IMR-90 (cell line): ENCODE measurements at regions not wholly inside any gene's neighbourhood (a gene's known extent, or its start where the extent isn't known, plus 50 kb on each side); places are given as distances from the start of the nearest gene placed in this dataset.

ENCODE experiments used
- ATAC-seq: fragments of 200-7000 bp; cut with Tn5 transposase; 2 replicates; pipeline ENCODE4 v1.9.1; 2020; ENCODE audit warnings: low read depth, mild to moderate bottlenecking, moderate library complexity
- BruUV-seq: library from RNA; stranded (reverse); fragments of 400-500 nt; replicated peaks from 2 replicates; lab custom pipeline; 2021; lab: Mats Ljungman, UMichigan
- CTCF ChIA-PET: fragments of 300-600 bp; formaldehyde crosslinking; extraction: SDS; loops from one replicate; lab custom pipeline; 2021; ENCODE audit warnings: antibody characterized with exemption; lab: Yijun Ruan, JAX
- POLR2A ChIA-PET: fragments of 300-600 bp; sonication (Branson Sonifier 250); formaldehyde crosslinking; loops from one replicate; lab custom pipeline; 2022; ENCODE audit warnings: antibody characterized with exemption; ENCODE audit not compliant: unreplicated experiment; lab: Charles Lee
- DNase-seq: peaks from one replicate; pipeline ENCODE4 v3.0.0; 2013
- H2AFZ ChIP-seq: replicated peaks from 2 replicates; pipeline ENCODE3; 2013; ENCODE audit warnings: low read length, mild to moderate bottlenecking; ENCODE audit not compliant: poor library complexity
- H2AK5ac ChIP-seq: 2 replicates; pipeline ENCODE4 v1.6.1; 2013; ENCODE audit warnings: low read depth, low read length, inconsistent platforms
- H2AK9ac ChIP-seq: replicated peaks from 2 replicates; pipeline ENCODE3; 2013; ENCODE audit warnings: mild to moderate bottlenecking, low read depth, low read length, moderate library complexity; ENCODE audit not compliant: poor library complexity
- H2BK120ac ChIP-seq: 2 replicates; pipeline ENCODE4 v1.6.1; 2013; ENCODE audit warnings: low read depth, low read length, inconsistent platforms
- H2BK15ac ChIP-seq: 3 replicates; pipeline ENCODE4 v1.6.1; 2013; ENCODE audit warnings: low read depth, low read length, inconsistent platforms
- H2BK20ac ChIP-seq: 2 replicates; pipeline ENCODE4 v1.6.1; 2013; ENCODE audit warnings: low read depth, mild to moderate bottlenecking, inconsistent platforms, low read length, moderate library complexity
- H2BK5ac ChIP-seq: 2 replicates; pipeline ENCODE4 v1.6.1; 2013; ENCODE audit warnings: mild to moderate bottlenecking, low read depth, low read length, inconsistent platforms; ENCODE audit not compliant: poor library complexity, severe bottlenecking
- H3K14ac ChIP-seq: replicated peaks from 2 replicates; pipeline ENCODE4 v1.6.1; 2013; ENCODE audit warnings: low read depth, low read length, inconsistent platforms
- H3K18ac ChIP-seq: 2 replicates; pipeline ENCODE4 v1.6.1; 2013; ENCODE audit warnings: low read depth, low read length, control low read depth
- H3K23ac ChIP-seq: 2 replicates; pipeline ENCODE4 v1.6.1; 2013; ENCODE audit warnings: low read depth, low read length, inconsistent platforms
- H3K27ac ChIP-seq: 2 replicates; pipeline ENCODE4 v1.5.1; 2013; ENCODE audit warnings: mild to moderate bottlenecking, control low read depth, low read length; ENCODE audit not compliant: insufficient read depth
- H3K27me3 ChIP-seq: 2 replicates; pipeline ENCODE4 v1.6.1; 2013; ENCODE audit warnings: low read length; ENCODE audit not compliant: control insufficient read depth, insufficient read depth
- H3K36me3 ChIP-seq: 2 replicates; pipeline ENCODE4 v1.6.1; 2013; ENCODE audit warnings: low read length, mixed read lengths; ENCODE audit not compliant: control insufficient read depth, insufficient read depth
- H3K4ac ChIP-seq: 2 replicates; pipeline ENCODE4 v1.6.1; 2013; ENCODE audit warnings: low read depth, low read length, inconsistent platforms
- H3K4me1 ChIP-seq: 2 replicates; pipeline ENCODE4 v1.6.1; 2013; ENCODE audit warnings: low read length, mixed read lengths; ENCODE audit not compliant: control insufficient read depth, insufficient read depth
- H3K4me2 ChIP-seq: 2 replicates; pipeline ENCODE4 v1.6.1; 2013; ENCODE audit warnings: low read depth, mild to moderate bottlenecking, control low read depth, low read length, moderate library complexity
- H3K4me3 ChIP-seq: 2 replicates; pipeline ENCODE4 v1.5.1; 2013; ENCODE audit warnings: low read depth, mild to moderate bottlenecking, control low read depth, low read length, moderate library complexity; ENCODE audit not compliant: insufficient read depth
- H3K56ac ChIP-seq: 2 replicates; pipeline ENCODE4 v1.6.1; 2013; ENCODE audit warnings: low read length, inconsistent platforms; ENCODE audit not compliant: insufficient read depth; ENCODE audit errors: extremely low read depth
- H3K79me1 ChIP-seq, 2 experiments: 2 replicates each; pipeline ENCODE4 v1.6.1; 2013; ENCODE audit warnings: low read length in 2 of 2, inconsistent platforms in 1 of 2, low read depth in 1 of 2
- H3K9ac ChIP-seq: 2 replicates; pipeline ENCODE4 v1.6.1; 2013; ENCODE audit warnings: low read depth, low read length, control low read depth
- H3K9me1 ChIP-seq: 2 replicates; pipeline ENCODE4 v1.6.1; 2013; ENCODE audit warnings: low read length, inconsistent platforms; ENCODE audit not compliant: insufficient read depth
- H3K9me3 ChIP-seq: 2 replicates; pipeline ENCODE4 v1.6.1; 2013; ENCODE audit warnings: low read length; ENCODE audit not compliant: control insufficient read depth, insufficient read depth
- H4K20me1 ChIP-seq: 2 replicates; pipeline ENCODE4 v1.6.1; 2013; ENCODE audit warnings: low read length, inconsistent platforms; ENCODE audit not compliant: insufficient read depth
- H4K5ac ChIP-seq: 2 replicates; pipeline ENCODE4 v1.6.1; 2013; ENCODE audit warnings: mild to moderate bottlenecking, low read depth, low read length, control low read depth
- H4K8ac ChIP-seq, 2 experiments: 2 replicates each; pipeline ENCODE4 v1.6.1; 2013; ENCODE audit warnings: low read depth in 2 of 2, low read length in 2 of 2, control low read depth in 1 of 2, inconsistent platforms in 1 of 2
- H4K91ac ChIP-seq: 2 replicates; pipeline ENCODE4 v1.6.1; 2013; ENCODE audit warnings: low read depth, low read length, inconsistent platforms; ENCODE audit not compliant: insufficient read depth
- NFE2L2 ChIP-seq: fragments of 150-350 bp; IDR thresholded peaks from 2 replicates; pipeline ENCODE4 v1.6.1; 2016; ENCODE audit warnings: low read depth, mild to moderate bottlenecking, low read length
- POLR2A ChIP-seq: IDR thresholded peaks from 2 replicates; pipeline ENCODE4 v1.6.1; 2012; ENCODE audit warnings: mild to moderate bottlenecking, low read depth, low read length
- WGBS, 2 experiments: methylation state at CpG; one replicate each; pipeline versions ENCODE4 v1.1.5 to v1.1.7; 2013; ENCODE audit warnings: missing lambda C conversion rate in 2 of 2; ENCODE audit not compliant: insufficient read length in 1 of 2; ENCODE audit errors: extremely low coverage in 2 of 2; 5-methylcytosine and 5-hydroxymethylcytosine counted together
- dilution Hi-C: fragments of 300-500 bp; cut with HindIII; formaldehyde crosslinking; loops from one replicate; pipeline ENCODE4 v1.14.3; 2018; ENCODE audit warnings: low sequenced_read_pairs; ENCODE audit not compliant: unreplicated experiment
- in situ Hi-C: fragments of 300-500 bp; cut with MboI; formaldehyde crosslinking; loops from 3 replicates; pipeline ENCODE4 v1.14.3; 2019; ENCODE audit warnings: low sequenced_read_pairs, inconsistent platforms, mixed read lengths
- intact Hi-C: fragments of 100-400 bp; cut with micrococcal nuclease; formaldehyde crosslinking; loops from 2 replicates; pipeline ENCODE4 v1.10.0; 2022

- no CpG with 5 or more reads among the region's 6 CpGs for WGBS, 2 experiments
- H4K20me1 ChIP-seq: no peaks in the 10 kb centered on the region
- dilution Hi-C loops: no loop called here
- no peak overlapping the region for H3K18ac ChIP-seq
- no peaks in the 10 kb centered on the region for H3K4me1 ChIP-seq
- no peak overlapping the region for H4K91ac ChIP-seq
- no peak overlapping the region for H3K4me3 ChIP-seq
- H2AK9ac ChIP-seq: no peak overlapping the region
- DNase-seq (no peak), ATAC-seq (no peak)
- H2AFZ ChIP-seq: no peak overlapping the region
- no peak overlapping the region for H2BK5ac ChIP-seq
- H3K4me2 ChIP-seq: no peak overlapping the region
- H3K79me1 ChIP-seq: no peaks in the 10 kb centered on the region
- no peak overlapping the region for H2BK15ac ChIP-seq
- no peak overlapping the region for H3K27ac ChIP-seq
- H2AK5ac ChIP-seq: no peak overlapping the region
- ChIA-PET CTCF (no interaction called here), POLR2A (no interaction called here)
- H3K27me3 ChIP-seq: peaks cover 16% of the 10 kb centered on the region
- H3K14ac ChIP-seq: no peak overlapping the region
- no peak overlapping the region for H2BK20ac ChIP-seq
- TF ChIP-seq POLR2A (no peak), NFE2L2 (no peak)
- no peak overlapping the region for H3K9ac ChIP-seq
- no peak overlapping the region for H4K5ac ChIP-seq
- no peak overlapping the region for H3K4ac ChIP-seq
- H2BK120ac ChIP-seq: no peak overlapping the region
- H3K56ac ChIP-seq: no peak overlapping the region
- in situ Hi-C loops: no loop called here
- 0 out of 2 replicates have a peak, but pooled peaks cover 2% of the 10 kb centered on the region for H3K9me3 ChIP-seq
- no peak overlapping the region for H4K8ac ChIP-seq
- intact Hi-C loops: no loop called here
- no peak overlapping the region for H3K23ac ChIP-seq
- no peaks in the 10 kb centered on the region for H3K36me3 ChIP-seq
- H3K9me1 ChIP-seq: no peaks in the 10 kb centered on the region
- BruUV-seq: no TSS peak
Observed at GRCh38 chr11:119586181-119586580, 142.8 kb downstream of the NECTIN1 start.
